HG03039 (cell line): ENCODE measurements at regions not wholly inside any gene's neighbourhood (a gene's known extent, or its start where the extent isn't known, plus 50 kb on each side); places are given as distances from the start of the nearest gene placed in this dataset.
"Not testable (repeated sequence)": the region's sequence is repeated elsewhere in the genome, so short reads cannot be mapped to it uniquely, and the experiment has no call there.

Source experiments
- ATAC-seq: cut with Tn5 transposase; IDR thresholded peaks from one replicate; pipeline ENCODE4 v1.9.1; 2021; ENCODE audit warnings: mild to moderate bottlenecking, moderate library complexity; ENCODE audit not compliant: unreplicated experiment

DNA sequence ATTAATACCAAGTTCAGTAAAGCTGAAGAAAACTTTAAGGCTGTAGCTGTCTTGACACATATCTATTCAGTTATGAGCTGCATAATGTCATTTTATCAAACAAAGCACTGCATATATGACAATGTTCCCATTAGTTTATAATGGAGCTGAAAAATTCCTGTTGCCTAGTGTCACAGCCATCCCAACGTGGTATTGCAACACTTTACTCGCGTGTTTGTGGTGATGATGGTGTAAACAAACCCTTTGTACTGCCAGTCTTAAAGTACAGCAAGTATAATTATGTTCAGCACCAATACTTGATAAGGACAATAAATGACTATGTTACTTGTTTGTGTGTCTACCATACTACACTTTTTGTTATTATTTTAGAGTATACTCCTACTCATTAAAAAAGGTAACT is 1415.6 kb upstream of the PCDH7 start:
- no peak for ATAC-seq

DNA sequence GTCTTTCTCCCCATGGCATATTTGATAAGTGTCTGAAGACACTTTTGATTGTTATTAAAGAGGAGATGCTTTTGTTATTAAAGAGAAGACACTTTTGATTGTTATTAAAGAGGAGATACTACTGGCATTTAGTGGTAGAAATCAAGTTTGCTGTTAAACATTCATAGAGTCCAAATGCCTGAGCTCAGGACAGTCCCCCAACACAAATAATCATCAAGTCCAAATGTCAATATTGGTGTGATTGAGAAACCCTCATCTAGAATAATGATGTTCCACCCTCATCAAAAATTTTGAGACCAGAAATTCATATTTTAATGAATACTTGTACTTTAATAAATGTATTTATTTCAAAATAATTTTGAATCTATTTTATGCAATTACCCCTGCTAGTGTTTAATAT is 1412.9 kb upstream of the PCDH7 start:
- ATAC-seq: no peak

DNA sequence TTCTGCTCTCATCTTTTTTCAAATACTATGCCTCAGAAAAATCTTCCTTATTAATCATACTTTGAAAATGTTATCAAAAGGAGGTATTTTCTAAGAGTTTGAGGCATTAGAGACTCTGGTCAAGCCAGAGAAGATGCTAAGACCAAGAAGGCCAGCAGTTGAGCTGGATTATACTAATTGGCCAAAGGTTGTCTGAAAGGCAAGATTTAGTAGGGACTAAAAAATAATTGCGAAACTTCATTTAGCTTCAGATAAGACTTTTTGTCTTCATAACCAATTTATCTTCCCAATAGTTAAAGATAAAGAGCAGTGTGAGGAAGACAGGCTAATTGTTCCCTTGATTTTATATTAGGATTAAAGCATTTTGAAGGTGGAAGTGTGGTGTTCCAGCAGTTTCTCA is 1412.4 kb upstream of the PCDH7 start:
- no peak for ATAC-seq

DNA sequence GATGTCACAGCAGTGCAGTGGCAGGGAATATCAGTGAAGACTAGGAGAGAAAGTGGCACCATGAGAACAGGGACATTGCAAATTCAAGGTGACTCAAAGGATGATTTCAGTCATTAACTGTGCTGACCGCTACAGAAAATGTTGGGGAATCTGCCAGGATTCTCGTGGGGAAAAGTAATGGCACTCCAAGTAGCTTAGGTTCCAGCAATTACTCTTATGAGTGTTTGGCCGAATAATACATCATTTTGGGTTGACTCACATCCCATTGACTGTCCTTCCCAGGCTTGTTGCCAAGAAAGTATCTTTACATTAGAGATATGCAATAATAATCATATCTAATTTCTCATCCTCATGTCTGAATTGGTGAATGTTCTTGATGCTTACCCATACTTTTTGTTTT is 1411.1 kb upstream of the PCDH7 start:
- no peak for ATAC-seq

- ATAC-seq: no peak
These were observed 1409.9 kb upstream of the PCDH7 start for GRCh38 chr4:29310252-29310651.

- no peak for ATAC-seq
These were observed 1408.9 kb upstream of the PCDH7 start for GRCh38 chr4:29311247-29311646.

- ATAC-seq: no peak
These were observed 1400.4 kb upstream of the PCDH7 start for GRCh38 chr4:29319663-29320340.

DNA sequence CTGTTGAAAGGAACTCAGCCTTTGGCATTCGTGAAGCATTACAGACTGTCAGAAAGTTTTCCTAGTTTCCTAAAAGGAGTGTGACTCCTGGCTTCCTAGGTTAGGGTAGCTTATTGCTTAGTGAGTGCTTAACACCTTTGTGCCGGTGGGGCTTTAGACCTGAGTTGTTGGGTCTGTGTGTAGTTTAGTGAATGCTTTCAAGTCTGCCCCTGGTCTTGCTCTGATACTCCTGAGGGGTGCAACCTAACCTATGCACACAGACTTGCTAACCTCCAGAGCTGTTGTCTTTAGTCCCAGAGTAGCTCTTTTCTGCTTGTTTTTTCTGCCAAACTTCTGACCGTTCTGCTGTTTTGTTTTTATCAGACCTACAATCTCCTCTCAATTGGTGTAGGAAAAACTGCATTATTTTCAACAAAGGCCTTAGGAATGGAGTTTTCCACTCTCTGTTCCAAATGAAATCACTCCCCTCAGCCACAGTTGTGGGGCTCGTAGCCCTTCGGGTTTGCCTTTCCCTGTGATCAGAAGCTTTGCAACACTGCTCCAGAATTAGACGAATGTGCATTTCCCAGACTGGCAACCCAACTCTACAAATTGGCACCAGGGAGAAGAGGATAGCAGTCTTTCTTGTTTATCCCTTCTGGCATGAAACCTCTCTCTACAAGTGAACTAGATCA is 1399.1 kb upstream of the PCDH7 start:
- ATAC-seq: no peak

DNA sequence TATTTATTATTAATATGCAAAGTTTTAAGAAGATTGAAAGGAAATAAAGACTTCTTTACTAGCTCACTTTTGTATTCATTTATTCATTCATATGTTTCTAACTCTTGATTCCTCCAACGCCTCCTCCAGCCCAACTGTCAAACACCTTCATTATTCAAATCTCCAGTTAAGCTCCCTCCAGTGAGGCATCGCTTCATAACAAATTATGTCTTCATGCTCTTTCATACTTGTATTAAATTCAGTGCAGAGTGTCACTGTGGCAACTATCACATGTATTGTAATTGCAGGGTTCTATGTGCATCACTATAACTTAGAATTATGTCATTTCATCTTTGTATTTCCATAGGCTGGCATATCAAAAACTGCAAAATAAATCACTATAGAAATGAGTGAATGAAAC is 1394.2 kb upstream of the PCDH7 start:
- no peak for ATAC-seq

- ATAC-seq: no peak
These were observed 1393.4 kb upstream of the PCDH7 start for GRCh38 chr4:29326816-29327215.

- no peak for ATAC-seq
These were observed 1383.3 kb upstream of the PCDH7 start for GRCh38 chr4:29336861-29337260.

DNA sequence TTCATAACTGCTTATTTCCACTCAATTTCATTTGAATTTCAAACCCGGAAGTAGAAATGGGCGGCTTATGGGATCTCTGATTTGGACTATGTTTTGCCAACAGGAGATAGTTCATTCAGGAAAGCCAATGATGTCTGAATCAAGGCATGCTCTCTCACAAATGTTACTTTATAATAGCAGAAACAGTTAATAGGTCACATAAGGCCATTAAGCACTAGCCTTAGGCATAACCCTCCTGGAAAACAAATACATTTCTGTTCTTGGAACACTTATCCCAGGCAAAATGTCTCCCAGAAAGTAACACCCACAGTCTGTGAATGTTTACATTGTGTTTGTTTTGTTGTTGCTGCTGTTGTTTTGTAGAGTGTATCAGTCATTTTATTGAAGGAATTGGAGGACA is 1347.2 kb upstream of the PCDH7 start:
- no peak for ATAC-seq

DNA sequence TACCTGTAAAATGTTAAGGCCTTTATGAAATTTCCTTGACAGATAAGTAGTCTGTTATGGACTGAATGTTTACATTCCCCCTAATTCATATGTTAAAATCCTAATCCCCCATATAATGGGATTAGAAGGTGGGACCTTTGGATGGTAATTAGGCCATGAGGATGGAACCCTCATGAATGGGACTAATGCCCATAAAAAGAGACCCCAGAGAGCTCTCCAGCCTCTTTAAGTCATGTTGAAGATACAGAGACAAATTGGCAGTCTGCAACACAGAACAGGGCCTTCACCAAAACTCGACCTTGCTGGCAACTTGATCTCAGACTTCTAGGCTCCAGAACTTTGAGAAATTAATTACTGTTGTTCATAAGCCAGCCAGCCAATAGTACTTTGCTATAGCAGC is 1344.5 kb upstream of the PCDH7 start:
- ATAC-seq: no peak

DNA sequence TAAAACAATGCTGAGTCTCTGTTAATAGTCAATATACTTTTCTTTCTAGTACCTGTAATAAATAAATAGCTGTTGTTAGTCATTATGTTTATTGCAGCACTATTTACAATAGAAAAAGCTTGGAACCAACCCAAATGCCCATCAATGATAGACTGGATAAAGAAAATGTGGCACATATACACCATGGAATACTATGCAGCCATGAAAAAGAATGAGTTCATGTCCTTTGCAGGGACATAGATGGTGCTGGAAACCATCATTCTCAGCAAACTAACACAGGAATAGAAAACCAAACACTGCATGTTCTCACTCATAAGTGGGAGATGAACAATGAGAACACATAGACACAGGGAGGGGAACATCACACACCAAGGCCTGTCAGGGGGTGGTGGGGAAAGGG is 1341.9 kb upstream of the PCDH7 start:
- not testable (repeated sequence) for ATAC-seq

DNA sequence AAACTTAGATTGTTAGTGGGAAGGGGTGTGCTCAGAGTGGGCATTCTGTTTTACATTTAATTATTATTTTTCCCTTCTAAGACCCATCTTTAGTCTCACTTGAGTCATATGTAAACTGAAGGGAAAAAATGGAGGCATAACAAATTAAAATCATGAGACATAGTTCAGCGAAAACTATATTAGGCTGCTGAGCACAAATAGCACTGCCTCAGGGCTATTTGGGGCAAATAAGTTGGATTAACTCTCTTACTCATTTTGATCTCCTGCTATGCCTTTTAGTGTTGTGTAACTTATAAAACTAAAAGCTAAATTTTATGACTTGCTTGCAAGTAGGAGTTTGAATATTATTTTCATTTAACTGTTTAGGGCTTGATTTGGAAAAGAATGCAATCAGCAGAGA is 1329.2 kb upstream of the PCDH7 start:
- ATAC-seq: no peak

DNA sequence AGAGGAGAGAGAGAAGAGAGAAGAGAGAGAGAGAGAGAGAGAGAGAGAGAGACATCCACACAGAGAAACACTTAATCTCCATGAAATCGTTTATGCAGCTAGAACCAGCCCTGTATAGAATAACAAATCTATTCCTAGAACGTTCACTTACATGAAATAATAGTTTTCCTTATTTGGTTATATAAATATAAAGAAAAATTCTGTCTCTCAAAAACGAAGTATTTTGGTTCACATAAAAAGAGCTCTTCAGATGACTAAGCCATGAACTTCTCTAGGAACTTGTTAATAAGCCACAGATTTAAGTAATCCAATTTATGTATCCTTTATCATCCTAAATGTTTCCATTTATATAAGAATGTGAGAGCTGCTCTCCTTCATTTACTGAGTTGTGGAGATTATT is 1315.1 kb upstream of the PCDH7 start:
- no peak for ATAC-seq

DNA sequence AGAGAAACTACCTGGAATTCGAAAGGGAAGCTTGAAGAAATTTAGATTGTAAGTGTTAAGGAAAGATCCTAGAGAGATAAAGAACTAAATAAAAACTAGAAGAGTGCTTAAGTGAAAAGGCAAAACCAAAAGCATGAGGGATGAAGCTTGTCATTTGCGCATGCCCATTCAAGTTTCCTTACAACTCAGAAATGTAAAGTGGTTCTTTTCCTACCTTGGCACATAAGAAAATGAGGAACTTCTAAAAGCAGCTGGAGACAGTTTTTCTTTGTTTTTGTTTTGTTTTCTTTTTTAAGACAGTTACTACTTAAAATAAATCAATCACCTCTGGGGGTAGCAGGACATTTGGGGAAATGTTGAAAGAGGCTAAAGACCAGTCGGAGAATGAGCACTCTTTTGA is 1304.4 kb upstream of the PCDH7 start:
- no peak for ATAC-seq

- ATAC-seq: no peak
These were observed 1296.1 kb upstream of the PCDH7 start for GRCh38 chr4:29423836-29424721.

DNA sequence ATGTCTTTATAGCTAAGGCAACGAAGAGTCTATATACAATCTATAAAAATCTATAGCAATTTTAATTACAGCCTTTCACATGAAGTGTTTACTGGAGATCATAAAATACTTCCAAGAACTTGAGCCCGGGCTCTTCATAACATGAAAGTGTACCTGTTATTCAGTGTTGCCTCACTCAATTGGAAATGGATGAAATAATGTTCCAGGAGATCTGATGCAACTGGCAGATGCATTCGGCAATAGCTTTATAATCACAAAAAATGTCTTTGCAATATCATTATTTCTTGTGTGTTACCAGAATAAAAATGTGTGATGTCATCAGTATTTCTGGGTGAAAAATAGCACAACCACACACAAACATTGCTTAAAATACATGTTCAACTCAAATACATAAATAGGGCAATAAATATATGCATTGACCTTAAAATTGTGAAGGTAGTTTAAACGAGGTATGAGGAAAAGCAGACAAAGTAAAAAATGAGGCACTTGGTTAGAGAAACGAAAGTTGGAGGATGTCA is 1266.8 kb upstream of the PCDH7 start:
- no peak for ATAC-seq

DNA sequence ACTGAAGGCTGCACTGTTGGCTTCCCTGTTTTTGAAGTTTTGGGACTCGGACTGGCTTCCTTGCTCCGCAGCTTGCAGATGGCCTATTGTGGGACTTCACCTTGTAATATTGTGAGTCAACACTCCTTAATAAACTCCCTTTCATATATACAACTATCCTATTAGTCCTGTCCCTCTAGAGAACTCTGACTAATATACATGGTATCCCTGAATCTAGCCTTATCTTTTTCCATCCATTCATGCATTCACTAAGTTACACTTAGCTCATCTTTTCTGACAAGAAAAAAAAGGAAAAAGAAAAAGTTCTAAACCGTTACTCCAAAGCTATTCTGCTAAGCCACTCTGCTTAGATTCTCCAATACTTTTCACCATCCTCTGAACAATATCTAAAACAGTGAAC is 1260.2 kb upstream of the PCDH7 start:
- no peak for ATAC-seq

- no peak for ATAC-seq
These were observed 1253.0 kb upstream of the PCDH7 start for GRCh38 chr4:29467044-29467717.
